ENCODE measurements at regions not wholly inside any gene's neighbourhood (a gene's known extent, or its start where the extent isn't known, plus 50 kb on each side); places are given as distances from the start of the nearest gene placed in this dataset.

GRCh38 chr10:33698033-33698432 lies 363.6 kb upstream of the NRP1 start:
- TF ChIP-seq CTCF (conservative IDR thresholded peaks at IDR 0.05; ENCODE audit: low read depth, low read length) (no peak), EZH2 (IDR thresholded peaks at IDR 0.05; ENCODE audit: borderline replicate concordance, low read depth, low read length, poor library complexity, severe bottlenecking) (no peak)
